IMR-90 (cell line): ENCODE measurements at regions not wholly inside any gene's neighbourhood (a gene's known extent, or its start where the extent isn't known, plus 50 kb on each side); places are given as distances from the start of the nearest gene placed in this dataset.

Source experiments
- ATAC-seq: fragments of 200-7000 bp; cut with Tn5 transposase; 2 replicates; pipeline ENCODE4 v1.9.1; 2020; ENCODE audit warnings: low read depth, mild to moderate bottlenecking, moderate library complexity
- BruUV-seq: library from RNA; stranded (reverse); fragments of 400-500 nt; replicated peaks from 2 replicates; lab custom pipeline; 2021; lab: Mats Ljungman, UMichigan
- CTCF ChIA-PET: fragments of 300-600 bp; formaldehyde crosslinking; extraction: SDS; loops from one replicate; lab custom pipeline; 2021; ENCODE audit warnings: antibody characterized with exemption; lab: Yijun Ruan, JAX
- POLR2A ChIA-PET: fragments of 300-600 bp; sonication (Branson Sonifier 250); formaldehyde crosslinking; loops from one replicate; lab custom pipeline; 2022; ENCODE audit warnings: antibody characterized with exemption; ENCODE audit not compliant: unreplicated experiment; lab: Charles Lee
- DNase-seq: peaks from one replicate; pipeline ENCODE4 v3.0.0; 2013
- H2AFZ ChIP-seq: replicated peaks from 2 replicates; pipeline ENCODE3; 2013; ENCODE audit warnings: low read length, mild to moderate bottlenecking; ENCODE audit not compliant: poor library complexity
- H2AK5ac ChIP-seq: 2 replicates; pipeline ENCODE4 v1.6.1; 2013; ENCODE audit warnings: low read depth, low read length, inconsistent platforms
- H2AK9ac ChIP-seq: replicated peaks from 2 replicates; pipeline ENCODE3; 2013; ENCODE audit warnings: mild to moderate bottlenecking, low read depth, low read length, moderate library complexity; ENCODE audit not compliant: poor library complexity
- H2BK120ac ChIP-seq: 2 replicates; pipeline ENCODE4 v1.6.1; 2013; ENCODE audit warnings: low read depth, low read length, inconsistent platforms
- H2BK15ac ChIP-seq: 3 replicates; pipeline ENCODE4 v1.6.1; 2013; ENCODE audit warnings: low read depth, low read length, inconsistent platforms
- H2BK20ac ChIP-seq: 2 replicates; pipeline ENCODE4 v1.6.1; 2013; ENCODE audit warnings: low read depth, mild to moderate bottlenecking, inconsistent platforms, low read length, moderate library complexity
- H2BK5ac ChIP-seq: 2 replicates; pipeline ENCODE4 v1.6.1; 2013; ENCODE audit warnings: mild to moderate bottlenecking, low read depth, low read length, inconsistent platforms; ENCODE audit not compliant: poor library complexity, severe bottlenecking
- H3K14ac ChIP-seq: replicated peaks from 2 replicates; pipeline ENCODE4 v1.6.1; 2013; ENCODE audit warnings: low read depth, low read length, inconsistent platforms
- H3K18ac ChIP-seq: 2 replicates; pipeline ENCODE4 v1.6.1; 2013; ENCODE audit warnings: low read depth, low read length, control low read depth
- H3K23ac ChIP-seq: 2 replicates; pipeline ENCODE4 v1.6.1; 2013; ENCODE audit warnings: low read depth, low read length, inconsistent platforms
- H3K27ac ChIP-seq: 2 replicates; pipeline ENCODE4 v1.5.1; 2013; ENCODE audit warnings: mild to moderate bottlenecking, control low read depth, low read length; ENCODE audit not compliant: insufficient read depth
- H3K27me3 ChIP-seq: 2 replicates; pipeline ENCODE4 v1.6.1; 2013; ENCODE audit warnings: low read length; ENCODE audit not compliant: control insufficient read depth, insufficient read depth
- H3K36me3 ChIP-seq: 2 replicates; pipeline ENCODE4 v1.6.1; 2013; ENCODE audit warnings: low read length, mixed read lengths; ENCODE audit not compliant: control insufficient read depth, insufficient read depth
- H3K4ac ChIP-seq: 2 replicates; pipeline ENCODE4 v1.6.1; 2013; ENCODE audit warnings: low read depth, low read length, inconsistent platforms
- H3K4me1 ChIP-seq: 2 replicates; pipeline ENCODE4 v1.6.1; 2013; ENCODE audit warnings: low read length, mixed read lengths; ENCODE audit not compliant: control insufficient read depth, insufficient read depth
- H3K4me2 ChIP-seq: 2 replicates; pipeline ENCODE4 v1.6.1; 2013; ENCODE audit warnings: low read depth, mild to moderate bottlenecking, control low read depth, low read length, moderate library complexity
- H3K4me3 ChIP-seq: 2 replicates; pipeline ENCODE4 v1.5.1; 2013; ENCODE audit warnings: low read depth, mild to moderate bottlenecking, control low read depth, low read length, moderate library complexity; ENCODE audit not compliant: insufficient read depth
- H3K56ac ChIP-seq: 2 replicates; pipeline ENCODE4 v1.6.1; 2013; ENCODE audit warnings: low read length, inconsistent platforms; ENCODE audit not compliant: insufficient read depth; ENCODE audit errors: extremely low read depth
- H3K79me1 ChIP-seq, 2 experiments: 2 replicates each; pipeline ENCODE4 v1.6.1; 2013; ENCODE audit warnings: low read length in 2 of 2, inconsistent platforms in 1 of 2, low read depth in 1 of 2
- H3K9ac ChIP-seq: 2 replicates; pipeline ENCODE4 v1.6.1; 2013; ENCODE audit warnings: low read depth, low read length, control low read depth
- H3K9me1 ChIP-seq: 2 replicates; pipeline ENCODE4 v1.6.1; 2013; ENCODE audit warnings: low read length, inconsistent platforms; ENCODE audit not compliant: insufficient read depth
- H3K9me3 ChIP-seq: 2 replicates; pipeline ENCODE4 v1.6.1; 2013; ENCODE audit warnings: low read length; ENCODE audit not compliant: control insufficient read depth, insufficient read depth
- H4K20me1 ChIP-seq: 2 replicates; pipeline ENCODE4 v1.6.1; 2013; ENCODE audit warnings: low read length, inconsistent platforms; ENCODE audit not compliant: insufficient read depth
- H4K5ac ChIP-seq: 2 replicates; pipeline ENCODE4 v1.6.1; 2013; ENCODE audit warnings: mild to moderate bottlenecking, low read depth, low read length, control low read depth
- H4K8ac ChIP-seq, 2 experiments: 2 replicates each; pipeline ENCODE4 v1.6.1; 2013; ENCODE audit warnings: low read depth in 2 of 2, low read length in 2 of 2, control low read depth in 1 of 2, inconsistent platforms in 1 of 2
- H4K91ac ChIP-seq: 2 replicates; pipeline ENCODE4 v1.6.1; 2013; ENCODE audit warnings: low read depth, low read length, inconsistent platforms; ENCODE audit not compliant: insufficient read depth
- BHLHE40 ChIP-seq: fragments of 150-350 bp; IDR thresholded peaks from 2 replicates; pipeline ENCODE4 v1.6.1; 2016; ENCODE audit warnings: mild to moderate bottlenecking, low read depth, low read length
- CEBPB ChIP-seq: IDR thresholded peaks from 2 replicates; pipeline ENCODE4 v1.6.1; 2012; ENCODE audit warnings: low read depth, low read length, improper control_type of control experiment
- FOS ChIP-seq: fragments of 150-350 bp; IDR thresholded peaks from 2 replicates; pipeline ENCODE4 v1.6.1; 2016; ENCODE audit warnings: low read depth, low read length
- MAFK ChIP-seq: IDR thresholded peaks from 2 replicates; pipeline ENCODE4 v1.6.1; 2012; ENCODE audit warnings: low read depth, low read length, improper control_type of control experiment
- MXI1 ChIP-seq: IDR thresholded peaks from 2 replicates; pipeline ENCODE4 v1.6.1; 2012; ENCODE audit warnings: low read depth, mild to moderate bottlenecking, low read length, moderate library complexity, borderline replicate concordance
- RAD21 ChIP-seq: IDR thresholded peaks from 2 replicates; pipeline ENCODE4 v1.6.1; 2012; ENCODE audit warnings: low read length, improper control_type of control experiment
- RFX5 ChIP-seq: IDR thresholded peaks from 2 replicates; pipeline ENCODE4 v1.8.0; 2012; ENCODE audit warnings: low read depth, mild to moderate bottlenecking, low read length, moderate library complexity
- WGBS, 2 experiments: methylation state at CpG; one replicate each; pipeline versions ENCODE4 v1.1.5 to v1.1.7; 2013; ENCODE audit warnings: missing lambda C conversion rate in 2 of 2; ENCODE audit not compliant: insufficient read length in 1 of 2; ENCODE audit errors: extremely low coverage in 2 of 2; 5-methylcytosine and 5-hydroxymethylcytosine counted together
- dilution Hi-C: fragments of 300-500 bp; cut with HindIII; formaldehyde crosslinking; loops from one replicate; pipeline ENCODE4 v1.14.3; 2018; ENCODE audit warnings: low sequenced_read_pairs; ENCODE audit not compliant: unreplicated experiment
- in situ Hi-C: fragments of 300-500 bp; cut with MboI; formaldehyde crosslinking; loops from 3 replicates; pipeline ENCODE4 v1.14.3; 2019; ENCODE audit warnings: low sequenced_read_pairs, inconsistent platforms, mixed read lengths
- intact Hi-C: fragments of 100-400 bp; cut with micrococcal nuclease; formaldehyde crosslinking; loops from 2 replicates; pipeline ENCODE4 v1.10.0; 2022
- TF ChIP-seq, protein P1 (sequence below): conservative IDR thresholded peaks from 2 replicates; pipeline ENCODE4 v1.5.1; 2012; ENCODE audit warnings: mild to moderate bottlenecking, low read depth, low read length, improper control_type of control experiment

DNA sequence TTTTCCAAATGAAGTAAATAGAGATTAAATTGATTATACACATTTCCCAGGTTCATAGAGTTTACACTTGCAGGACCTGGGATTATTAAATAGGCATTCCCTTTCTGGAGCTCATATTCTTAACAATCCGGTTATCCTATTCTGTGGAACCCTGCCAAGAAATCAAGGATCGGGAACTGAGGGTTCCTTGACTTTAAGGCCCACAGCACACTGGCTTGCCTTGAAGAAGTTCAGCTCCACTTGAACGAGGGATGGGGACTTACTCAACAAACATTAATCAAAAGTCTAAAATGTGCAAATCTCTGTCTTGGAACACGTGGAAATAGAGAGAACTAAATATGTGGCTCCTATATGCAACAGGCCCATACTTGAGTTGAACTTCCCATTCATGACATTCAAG is 142.3 kb upstream of the RGPD4 start:
- Histone ChIP-seq H2BK120ac (no peak overlapping the region), H2AK5ac (no peak overlapping the region), H3K4me3 (no peak overlapping the region), H3K4ac (no peak overlapping the region), H4K5ac (no peak overlapping the region), H4K91ac (no peak overlapping the region), H3K9me1 (no peaks in the 10 kb centered on the region), H3K14ac (no peak overlapping the region), H3K79me1 (no peaks in the 10 kb centered on the region), H2BK15ac (no peak overlapping the region), H2AFZ (no peak overlapping the region), H3K27ac (no peak overlapping the region), H3K36me3 (no peaks in the 10 kb centered on the region), H3K9ac (no peak overlapping the region), H2AK9ac (no peak overlapping the region), H3K18ac (no peak overlapping the region), H3K9me3 (no peaks in the 10 kb centered on the region; the same call in 1 of the 2 replicates), H4K20me1 (no peaks in the 10 kb centered on the region), H3K4me1 (no peaks in the 10 kb centered on the region), H2BK5ac (no peak overlapping the region), H3K23ac (no peak overlapping the region), H3K56ac (no peak overlapping the region), H3K27me3 (no peaks in the 10 kb centered on the region), H3K4me2 (no peak overlapping the region), H4K8ac (no peak overlapping the region), H2BK20ac (no peak overlapping the region)
- TF ChIP-seq FOS = no peak
- TF ChIP-seq RAD21 = no peak
- no peak for TF ChIP-seq RFX5
- no peak for TF ChIP-seq MXI1
- TF ChIP-seq, protein P1, sequence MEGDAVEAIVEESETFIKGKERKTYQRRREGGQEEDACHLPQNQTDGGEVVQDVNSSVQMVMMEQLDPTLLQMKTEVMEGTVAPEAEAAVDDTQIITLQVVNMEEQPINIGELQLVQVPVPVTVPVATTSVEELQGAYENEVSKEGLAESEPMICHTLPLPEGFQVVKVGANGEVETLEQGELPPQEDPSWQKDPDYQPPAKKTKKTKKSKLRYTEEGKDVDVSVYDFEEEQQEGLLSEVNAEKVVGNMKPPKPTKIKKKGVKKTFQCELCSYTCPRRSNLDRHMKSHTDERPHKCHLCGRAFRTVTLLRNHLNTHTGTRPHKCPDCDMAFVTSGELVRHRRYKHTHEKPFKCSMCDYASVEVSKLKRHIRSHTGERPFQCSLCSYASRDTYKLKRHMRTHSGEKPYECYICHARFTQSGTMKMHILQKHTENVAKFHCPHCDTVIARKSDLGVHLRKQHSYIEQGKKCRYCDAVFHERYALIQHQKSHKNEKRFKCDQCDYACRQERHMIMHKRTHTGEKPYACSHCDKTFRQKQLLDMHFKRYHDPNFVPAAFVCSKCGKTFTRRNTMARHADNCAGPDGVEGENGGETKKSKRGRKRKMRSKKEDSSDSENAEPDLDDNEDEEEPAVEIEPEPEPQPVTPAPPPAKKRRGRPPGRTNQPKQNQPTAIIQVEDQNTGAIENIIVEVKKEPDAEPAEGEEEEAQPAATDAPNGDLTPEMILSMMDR = no peak
- TF ChIP-seq BHLHE40 = no peak
- TF ChIP-seq CEBPB = no peak
- TF ChIP-seq MAFK = no peak
- 37% methylated on average over 2 of the region's 4 CpGs; no CpG with 5 or more reads in 1 of the 2 experiments for WGBS, 2 experiments
- ATAC-seq = no peak
- DNase-seq = no peak
- ChIA-PET POLR2A (no interaction called here), CTCF (no interaction called here)
- intact Hi-C loops (no loop called here), in situ Hi-C loops (no loop called here), dilution Hi-C loops (no loop called here)
- BruUV-seq = no TSS peak
